ENCODE measurements at regions not wholly inside any gene's neighbourhood (a gene's known extent, or its start where the extent isn't known, plus 50 kb on each side); places are given as distances from the start of the nearest gene placed in this dataset.

GRCh38 chr14:65167072-65167645 is 64.8 kb upstream of the MAX start:
- TF ChIP-seq POLR2A (IDR thresholded peaks at IDR 0.05) (no peak), CTCF (IDR thresholded peaks at IDR 0.05) (no peak)
